WI38 (cell line): ENCODE measurements at regions not wholly inside any gene's neighbourhood (a gene's known extent, or its start where the extent isn't known, plus 50 kb on each side); places are given as distances from the start of the nearest gene placed in this dataset.
"Not testable (repeated sequence)": the region's sequence is repeated elsewhere in the genome, so short reads cannot be mapped to it uniquely, and the experiment has no call there.

Source experiments
- H3K4me3 ChIP-seq: 2 replicates; pipeline ENCODE4 v1.5.1; 2011; ENCODE audit warnings: low read depth, mild to moderate bottlenecking, control low read depth, low read length
- CTCF ChIP-seq: IDR thresholded peaks from 2 replicates; pipeline ENCODE4 v1.5.1; 2012; ENCODE audit warnings: low read depth, mild to moderate bottlenecking, control low read depth, low read length

DNA sequence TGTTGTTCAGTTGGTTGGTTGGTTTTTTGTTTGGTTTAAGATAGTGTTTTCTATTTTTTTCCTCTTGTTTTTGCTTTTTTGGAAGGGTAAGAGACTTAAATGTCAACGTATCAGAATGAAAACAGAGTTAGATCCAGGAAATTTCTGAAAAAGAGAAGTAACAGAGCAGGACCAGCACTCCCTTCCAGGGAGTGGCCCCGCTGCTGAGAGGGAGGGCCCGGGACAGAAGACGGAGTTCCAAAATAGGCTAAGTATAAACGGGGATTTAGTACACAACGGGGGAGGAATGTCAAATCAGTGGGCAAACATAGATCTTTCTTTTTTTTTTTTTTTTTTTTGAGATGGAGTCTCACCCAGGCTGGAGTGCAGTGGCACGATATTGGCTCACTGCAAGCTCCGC is 92.7 kb upstream of the RUFY1 start:
- H3K4me3 ChIP-seq, result no peak overlapping the region
- TF ChIP-seq CTCF, result no peak

DNA sequence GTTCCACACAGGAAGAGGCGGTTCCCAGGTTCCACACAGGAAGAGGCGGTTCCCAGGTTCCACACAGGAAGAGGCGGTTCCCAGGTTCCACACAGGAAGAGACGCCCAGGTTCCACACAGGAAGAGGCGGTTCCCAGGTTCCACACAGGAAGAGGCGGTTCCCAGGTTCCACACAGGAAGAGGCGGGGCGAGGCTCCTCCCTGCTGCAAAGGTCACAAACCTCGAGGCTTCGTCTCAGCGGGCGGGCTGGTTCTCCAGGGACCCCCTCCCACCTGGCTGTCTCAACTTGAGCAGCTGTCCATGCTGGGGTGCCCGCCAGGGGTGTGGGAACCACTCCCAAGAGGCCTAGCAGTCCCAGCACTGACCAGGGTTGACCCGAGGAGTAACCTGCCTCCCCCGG is 94.3 kb upstream of the RUFY1 start:
- not testable (repeated sequence) for H3K4me3 ChIP-seq

- H3K4me3 ChIP-seq, result no peak overlapping the region
- no peak for TF ChIP-seq CTCF
Observed at GRCh38 chr5:179455320-179455719, 95.0 kb upstream of the RUFY1 start.

- no peak for TF ChIP-seq CTCF
Observed at GRCh38 chr5:179454356-179454755, 96.0 kb upstream of the RUFY1 start.

DNA sequence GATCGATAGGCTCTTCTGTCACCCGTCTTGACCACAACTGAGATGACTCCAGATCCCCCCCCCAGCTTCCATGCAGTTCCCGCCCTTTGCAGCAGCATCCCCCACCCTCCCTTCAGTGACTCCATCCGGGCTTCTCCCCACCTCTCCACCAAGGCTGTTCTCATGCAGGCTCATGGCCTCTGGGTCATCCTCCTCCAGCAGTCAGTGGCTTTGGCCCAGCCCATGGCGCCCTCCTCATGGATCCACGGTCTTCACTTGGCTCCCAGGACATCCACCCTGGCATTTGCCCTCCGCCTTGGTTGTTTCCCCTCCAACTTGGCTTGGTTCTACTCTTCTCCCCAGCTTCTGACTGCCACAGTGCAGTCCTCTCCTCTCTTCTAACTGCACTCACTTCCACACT is 96.7 kb upstream of the RUFY1 start:
- H3K4me3 ChIP-seq, result no peak overlapping the region
- no peak for TF ChIP-seq CTCF

More at GRCh38 chr5:179454356-179454755, 96.0 kb upstream of the RUFY1 start:
- no peak overlapping the region for H3K4me3 ChIP-seq

DNA sequence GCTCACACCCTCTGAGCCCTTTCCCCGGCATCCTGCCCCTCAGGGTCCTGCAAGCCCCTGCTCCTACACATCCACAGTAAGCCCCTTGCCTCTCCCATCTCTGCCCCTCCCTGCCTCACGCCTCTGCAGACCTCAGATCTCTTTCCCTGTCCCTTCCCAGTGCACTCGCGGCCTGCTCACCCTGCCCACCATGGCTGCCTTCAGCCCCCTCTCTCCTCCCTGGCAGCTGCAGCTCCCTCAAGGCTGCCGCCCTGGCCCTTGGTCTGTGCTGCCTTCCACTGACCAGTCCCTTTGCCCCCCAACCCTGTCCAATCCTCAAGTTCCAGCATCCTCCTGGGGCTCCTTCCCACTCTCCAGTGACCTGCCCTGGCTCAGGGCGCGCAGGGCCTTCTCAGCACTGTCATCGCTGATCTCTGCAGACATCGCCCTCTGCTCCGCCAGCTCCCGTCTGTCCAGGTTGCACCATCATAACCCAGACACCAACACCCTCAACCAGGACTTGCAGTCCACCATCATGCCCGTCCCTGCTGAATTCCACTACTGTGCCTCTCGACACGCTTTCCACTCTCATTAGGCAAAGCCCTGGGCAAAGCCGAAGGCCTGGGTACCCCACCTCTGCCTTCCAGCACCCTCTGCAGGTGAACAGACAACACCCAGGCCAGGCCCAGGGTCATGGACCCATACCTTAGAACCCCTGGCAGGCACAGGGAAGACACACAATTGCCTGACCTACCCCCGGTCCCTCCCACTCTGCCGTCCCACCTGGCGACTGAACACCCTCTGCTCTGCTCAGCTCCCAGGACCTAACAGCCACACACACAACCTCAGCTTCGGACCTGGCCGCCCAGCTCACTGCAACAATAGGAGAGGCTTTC is 97.8 kb upstream of the RUFY1 start:
- TF ChIP-seq CTCF, result no peak
- H3K4me3 ChIP-seq, result no peak overlapping the region

DNA sequence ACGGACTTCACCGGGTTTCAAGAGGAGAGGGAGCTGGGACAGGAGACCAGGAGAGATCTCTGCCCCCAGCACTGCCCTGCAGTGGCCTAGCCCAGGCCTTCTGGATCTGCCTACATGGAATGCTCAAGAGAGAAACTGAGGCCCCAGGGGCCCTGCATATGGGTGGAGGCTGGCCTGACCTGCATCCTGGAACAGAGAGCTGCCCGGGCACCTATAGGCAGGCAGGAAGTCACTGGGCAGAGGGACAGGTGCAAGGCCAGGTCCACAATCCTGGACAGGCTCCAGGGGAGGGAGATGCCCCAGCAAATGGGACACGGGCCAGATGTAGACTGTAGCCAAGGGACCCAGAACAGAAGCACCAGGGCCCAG is 98.5 kb upstream of the RUFY1 start:
- TF ChIP-seq CTCF, result no peak
- H3K4me3 ChIP-seq, result no peak overlapping the region
